Muscle layer of colon (tissue), 2 donors: ENCODE measurements at regions not wholly inside any gene's neighbourhood (a gene's known extent, or its start where the extent isn't known, plus 50 kb on each side); places are given as distances from the start of the nearest gene placed in this dataset.

ENCODE experiments used
- H3K27ac ChIP-seq: one replicate; pipeline ENCODE4 v1.7.0; 2013; ENCODE audit warnings: low read depth, mild to moderate bottlenecking, low read length, moderate library complexity
- H3K27me3 ChIP-seq, 2 donors: one replicate each; pipeline ENCODE4 v1.7.0; 2013; ENCODE audit warnings: low read length in 2 of 2, mild to moderate bottlenecking in 2 of 2; ENCODE audit not compliant: insufficient read depth in 2 of 2, control insufficient read depth in 1 of 2
- H3K36me3 ChIP-seq: one replicate; pipeline ENCODE4 v1.7.0; 2013; ENCODE audit warnings: mild to moderate bottlenecking, low read length; ENCODE audit not compliant: insufficient read depth
- H3K4me1 ChIP-seq: one replicate; pipeline ENCODE4 v1.7.0; 2013; ENCODE audit warnings: mild to moderate bottlenecking, low read length; ENCODE audit not compliant: insufficient read depth
- H3K4me3 ChIP-seq, 2 donors: one replicate each; pipeline ENCODE4 v1.7.0; 2013; ENCODE audit warnings: low read length in 2 of 2, low read depth in 1 of 2, mild to moderate bottlenecking in 1 of 2, moderate library complexity in 1 of 2
- H3K9ac ChIP-seq: one replicate; pipeline ENCODE4 v1.7.0; 2013; ENCODE audit warnings: low read length
- H3K9me3 ChIP-seq: one replicate; pipeline ENCODE4 v1.7.0; 2013; ENCODE audit warnings: mild to moderate bottlenecking, low read length
- donor health status: abdominal sarcoma.
- donor health status: Adenocarcinoma of cecum.

DNA sequence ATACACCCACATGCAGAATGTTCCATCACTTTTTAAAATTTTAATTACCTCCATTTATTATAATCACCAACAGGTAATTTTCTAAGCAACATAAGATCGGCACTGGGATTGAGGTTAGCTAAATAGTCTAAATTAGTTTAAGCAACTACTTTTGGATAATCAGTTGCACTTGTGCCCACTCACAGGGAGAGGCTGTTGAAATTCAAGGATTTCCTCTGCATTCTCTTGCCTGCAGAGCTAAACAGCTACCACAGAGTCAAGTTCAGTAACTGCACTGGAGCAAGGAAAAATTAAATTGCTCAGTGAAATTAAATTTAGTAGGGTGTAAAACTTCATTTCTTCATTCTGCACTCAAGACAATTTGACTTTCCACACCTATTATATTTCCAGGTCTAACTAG is 120.7 kb upstream of the CCDC28A start:
- no peaks in the 10 kb centered on the region for H3K9me3 ChIP-seq
- no peaks in the 10 kb centered on the region for H3K27me3 ChIP-seq
- no peaks in the 10 kb centered on the region for H3K36me3 ChIP-seq
- H3K4me3 ChIP-seq: no peak overlapping the region
- H3K9ac ChIP-seq: no peak overlapping the region
- no peaks in the 10 kb centered on the region for H3K4me1 ChIP-seq
- H3K27ac ChIP-seq: no peak overlapping the region

DNA sequence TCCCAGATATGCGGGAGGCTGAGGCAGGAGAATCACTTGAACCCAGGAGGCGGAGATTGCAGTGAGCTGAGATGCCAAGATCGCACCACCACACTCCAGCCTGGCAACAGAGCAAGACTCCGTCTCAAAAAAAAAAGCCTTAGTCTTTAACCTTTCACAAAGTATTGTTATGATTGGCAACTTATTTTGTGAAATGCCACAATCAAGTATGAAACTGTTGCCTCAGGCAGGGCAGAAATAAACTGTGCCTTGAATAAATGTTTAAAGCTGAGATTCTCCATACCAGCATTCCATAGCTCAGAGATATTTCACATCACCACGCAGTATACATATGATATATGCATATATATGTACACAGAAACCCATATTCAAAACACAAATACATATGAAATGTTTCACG is 120.1 kb upstream of the CCDC28A start:
- Histone ChIP-seq H3K4me3 (no peak overlapping the region), H3K27ac (no peak overlapping the region), H3K4me1 (no peaks in the 10 kb centered on the region), H3K9ac (no peak overlapping the region), H3K36me3 (no peaks in the 10 kb centered on the region), H3K27me3 (no peaks in the 10 kb centered on the region), H3K9me3 (no peaks in the 10 kb centered on the region)

DNA sequence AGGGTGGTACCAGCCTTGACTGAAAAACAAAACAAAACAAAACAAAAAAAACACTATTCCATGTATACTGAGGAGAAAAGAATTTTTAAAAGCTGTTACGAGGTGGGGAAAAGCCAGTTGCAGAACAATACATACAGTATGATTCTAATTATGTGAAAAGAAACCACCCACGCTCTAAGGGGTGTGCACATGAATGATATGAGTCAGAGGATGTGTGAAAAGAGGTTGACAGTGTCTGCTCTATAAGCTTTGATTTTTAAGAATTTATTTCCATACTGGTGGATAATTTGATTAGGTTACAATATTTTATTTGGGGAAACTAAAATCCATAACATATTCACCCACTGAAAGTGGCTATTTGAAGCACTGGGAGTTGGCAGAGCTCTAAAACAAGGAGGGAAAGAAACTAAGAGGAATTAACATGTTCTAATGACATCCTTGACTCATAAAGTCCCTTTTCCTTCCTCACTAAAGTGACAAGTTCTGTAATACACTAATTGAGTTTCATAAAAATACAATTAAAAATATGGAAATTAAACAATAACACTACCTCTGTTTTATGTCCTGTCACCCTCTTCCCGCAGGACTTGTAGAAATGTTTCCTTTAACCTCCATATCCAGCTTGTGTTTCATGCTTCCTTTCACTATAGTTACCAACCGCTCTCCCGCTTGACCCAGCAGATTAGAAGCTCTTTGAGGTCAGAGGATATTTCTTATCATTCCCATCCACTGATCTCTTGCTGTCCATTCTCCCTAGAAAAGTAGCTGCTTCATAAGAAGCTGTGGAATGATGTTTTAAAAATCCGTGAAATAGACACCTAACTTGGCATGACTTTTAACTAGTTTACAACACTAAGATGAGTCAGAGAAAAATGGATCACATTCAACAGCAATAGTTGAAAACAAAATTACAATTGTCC is 118.6 kb upstream of the CCDC28A start:
- Histone ChIP-seq H3K27ac (no peak overlapping the region), H3K4me3 (no peak overlapping the region), H3K9me3 (no peaks in the 10 kb centered on the region), H3K9ac (no peak overlapping the region), H3K36me3 (no peaks in the 10 kb centered on the region), H3K4me1 (no peaks in the 10 kb centered on the region), H3K27me3 (no peaks in the 10 kb centered on the region)

DNA sequence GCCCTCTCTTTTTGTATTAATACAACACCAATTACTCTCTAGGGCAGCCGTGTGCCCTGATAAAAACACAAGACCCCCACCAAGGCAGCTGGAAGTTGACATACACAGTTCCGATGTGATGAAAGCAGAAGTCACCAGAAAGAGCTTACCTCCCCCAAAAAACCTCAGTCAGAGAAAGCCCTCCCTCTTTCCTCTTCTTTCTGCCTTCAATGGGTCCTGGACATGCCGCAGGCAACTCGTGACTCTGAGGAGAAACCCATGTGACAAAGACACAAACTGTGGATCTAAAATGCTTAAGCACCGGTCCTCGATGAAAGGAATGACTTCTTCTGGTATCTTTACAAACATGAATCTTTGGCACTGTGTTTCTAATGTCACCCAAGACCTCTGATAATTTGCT is 117.7 kb upstream of the CCDC28A start:
- no peak overlapping the region for H3K27ac ChIP-seq

DNA sequence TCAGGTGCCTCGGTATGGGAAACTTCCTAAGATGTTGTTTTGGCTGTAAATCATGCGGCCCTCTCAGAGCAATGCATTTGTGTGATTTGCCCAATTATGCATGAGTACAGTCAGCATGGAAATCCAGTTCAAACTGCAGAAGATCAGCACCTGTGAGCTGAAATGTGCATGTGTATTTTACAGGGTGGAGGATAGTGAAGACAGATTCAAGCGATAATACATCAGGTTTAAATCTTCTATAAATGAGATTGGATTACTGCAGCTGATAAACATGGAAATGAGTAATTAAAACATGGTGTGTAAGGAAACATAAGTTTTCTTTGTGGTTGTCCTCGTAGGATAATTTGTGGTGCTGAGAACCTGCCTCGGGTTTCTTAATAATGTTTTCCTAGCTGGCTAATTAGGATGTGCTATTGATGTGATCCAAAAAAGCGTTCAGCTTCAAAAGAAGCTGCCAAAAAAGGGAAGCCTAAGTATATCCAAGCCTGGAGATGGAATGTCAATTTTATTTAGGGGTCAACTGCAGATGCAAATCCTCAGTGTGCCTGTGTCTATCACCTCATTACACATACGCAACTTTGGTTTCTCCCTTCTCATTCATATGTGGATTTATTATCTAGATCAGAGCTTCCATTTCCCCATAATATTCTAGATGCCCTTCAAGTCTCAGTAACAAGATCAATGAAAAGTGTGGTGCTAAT is 117.1 kb upstream of the CCDC28A start:
- Histone ChIP-seq H3K4me1 (no peaks in the 10 kb centered on the region), H3K9ac (no peak overlapping the region), H3K4me3 (no peak overlapping the region), H3K27me3 (no peaks in the 10 kb centered on the region), H3K36me3 (no peaks in the 10 kb centered on the region), H3K27ac (no peak overlapping the region), H3K9me3 (no peaks in the 10 kb centered on the region)

More for the DNA sequence above, 117.7 kb upstream of the CCDC28A start:
- no peaks in the 10 kb centered on the region for H3K4me1 ChIP-seq
- H3K4me3 ChIP-seq: no peak overlapping the region
- no peaks in the 10 kb centered on the region for H3K27me3 ChIP-seq
- H3K36me3 ChIP-seq: no peaks in the 10 kb centered on the region
- no peak overlapping the region for H3K9ac ChIP-seq
- no peaks in the 10 kb centered on the region for H3K9me3 ChIP-seq

DNA sequence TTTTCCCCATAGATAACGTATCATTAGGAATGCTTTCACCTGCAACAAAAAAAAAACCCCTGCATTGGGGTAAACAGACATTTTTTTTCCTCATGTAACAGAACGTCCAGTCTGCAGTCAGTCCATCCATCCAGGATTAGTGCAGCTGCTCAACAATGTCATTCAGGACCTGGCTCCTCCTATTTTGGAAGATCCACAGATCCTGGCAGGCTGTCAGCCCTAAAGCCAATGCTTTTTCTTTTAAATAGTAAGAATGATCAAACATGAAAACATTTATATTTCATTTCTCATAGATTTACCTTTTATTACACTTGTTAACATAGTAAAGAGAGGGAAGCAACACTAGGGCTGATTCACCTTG is 116.5 kb upstream of the CCDC28A start:
- Histone ChIP-seq H3K9ac (no peak overlapping the region), H3K27me3 (no peaks in the 10 kb centered on the region), H3K27ac (no peak overlapping the region), H3K4me3 (no peak overlapping the region), H3K9me3 (no peaks in the 10 kb centered on the region), H3K36me3 (no peaks in the 10 kb centered on the region), H3K4me1 (no peaks in the 10 kb centered on the region)

DNA sequence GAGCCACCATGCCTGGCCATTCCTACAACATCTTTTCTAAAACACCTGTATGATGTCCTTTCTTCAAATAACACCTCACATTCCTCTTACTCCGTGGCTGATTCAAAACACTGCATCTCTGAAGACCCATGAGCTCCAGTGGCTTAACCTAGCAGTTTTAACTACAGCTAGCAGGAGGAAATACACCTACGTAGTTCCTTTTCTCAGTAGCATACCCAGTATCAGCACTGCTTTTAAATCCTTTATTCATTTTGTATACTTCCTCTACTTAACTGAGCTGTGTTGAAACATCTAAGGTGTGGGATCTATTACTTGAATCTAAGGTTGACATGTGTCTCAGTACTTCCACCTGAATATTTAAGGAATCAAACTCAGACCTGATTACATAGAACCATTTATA is 113.6 kb upstream of the CCDC28A start:
- Histone ChIP-seq H3K27ac (no peak overlapping the region), H3K27me3 (no peaks in the 10 kb centered on the region)

DNA sequence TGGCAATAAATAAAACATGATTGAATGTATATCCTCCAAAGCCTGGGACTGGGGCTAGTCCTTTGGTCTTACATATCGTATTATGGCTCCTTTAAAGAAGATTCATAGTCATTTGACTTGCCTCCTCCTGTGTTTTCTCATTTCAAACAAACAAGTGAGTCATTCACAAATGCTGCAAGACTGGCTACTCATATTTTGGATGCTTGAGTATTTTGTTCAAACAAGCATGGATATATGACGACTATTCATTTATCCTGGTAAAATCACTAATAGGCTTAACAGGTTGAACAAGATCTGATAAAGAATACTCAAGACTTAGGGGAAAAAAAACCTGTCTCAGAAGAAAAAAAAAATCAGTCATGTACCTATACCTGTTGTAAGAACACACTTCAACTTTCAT is 111.1 kb upstream of the CCDC28A start:
- H3K9me3 ChIP-seq: no peaks in the 10 kb centered on the region
- H3K27ac ChIP-seq: no peak overlapping the region
- H3K9ac ChIP-seq: no peak overlapping the region
- H3K36me3 ChIP-seq: no peaks in the 10 kb centered on the region
- no peak overlapping the region for H3K4me3 ChIP-seq
- no peaks in the 10 kb centered on the region for H3K4me1 ChIP-seq
- no peaks in the 10 kb centered on the region for H3K27me3 ChIP-seq

More for the DNA sequence above, 113.6 kb upstream of the CCDC28A start:
- H3K9ac ChIP-seq: no peak overlapping the region
- H3K4me3 ChIP-seq: no peak overlapping the region
- H3K4me1 ChIP-seq: no peaks in the 10 kb centered on the region
- no peaks in the 10 kb centered on the region for H3K9me3 ChIP-seq
- no peaks in the 10 kb centered on the region for H3K36me3 ChIP-seq

DNA sequence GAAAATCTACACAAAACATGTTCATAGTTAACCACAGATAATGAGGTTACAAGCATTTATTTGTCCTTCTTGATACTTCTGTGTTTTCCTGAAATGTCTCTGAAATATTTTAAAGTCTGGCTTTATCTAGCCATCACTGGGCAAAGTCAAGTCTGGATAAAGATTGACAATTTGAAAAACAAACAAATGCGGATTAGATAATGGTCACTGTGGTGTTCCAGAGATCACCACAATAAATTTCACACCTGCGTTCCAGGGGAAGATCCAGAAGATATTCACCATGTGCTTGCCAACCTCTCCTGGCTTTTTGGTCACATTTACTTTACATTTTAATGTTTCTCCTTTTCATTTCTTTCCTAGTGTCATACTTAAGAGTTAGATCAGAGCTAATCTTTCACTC is 109.7 kb upstream of the CCDC28A start:
- H3K27me3 ChIP-seq: no peaks in the 10 kb centered on the region
- H3K36me3 ChIP-seq: no peaks in the 10 kb centered on the region
- no peak overlapping the region for H3K4me3 ChIP-seq
- no peak overlapping the region for H3K9ac ChIP-seq
- H3K4me1 ChIP-seq: no peaks in the 10 kb centered on the region
- H3K27ac ChIP-seq: no peak overlapping the region
- no peaks in the 10 kb centered on the region for H3K9me3 ChIP-seq

DNA sequence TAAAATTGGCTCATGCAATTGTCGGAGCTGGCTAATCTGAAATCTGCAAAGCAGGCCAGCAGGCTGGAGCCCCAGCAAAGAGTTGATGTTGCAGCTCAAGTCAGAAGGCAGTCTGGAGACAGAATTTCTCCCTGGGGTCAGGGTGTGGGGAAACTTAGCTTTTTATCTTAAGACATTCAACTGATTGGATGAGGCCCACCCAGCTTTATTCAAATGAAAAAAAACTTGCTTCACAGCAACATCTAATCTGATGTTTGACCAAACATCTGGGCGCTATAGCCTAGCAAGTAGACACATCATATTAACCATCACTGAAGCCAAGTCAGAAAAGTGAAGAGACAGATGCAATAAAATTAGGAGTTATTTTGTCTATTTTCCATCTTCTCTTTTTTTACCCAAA is 108.8 kb upstream of the CCDC28A start:
- no peaks in the 10 kb centered on the region for H3K27me3 ChIP-seq
- no peak overlapping the region for H3K9ac ChIP-seq
- no peaks in the 10 kb centered on the region for H3K36me3 ChIP-seq
- no peak overlapping the region for H3K4me3 ChIP-seq
- no peaks in the 10 kb centered on the region for H3K9me3 ChIP-seq
- H3K4me1 ChIP-seq: no peaks in the 10 kb centered on the region
- H3K27ac ChIP-seq: no peak overlapping the region

DNA sequence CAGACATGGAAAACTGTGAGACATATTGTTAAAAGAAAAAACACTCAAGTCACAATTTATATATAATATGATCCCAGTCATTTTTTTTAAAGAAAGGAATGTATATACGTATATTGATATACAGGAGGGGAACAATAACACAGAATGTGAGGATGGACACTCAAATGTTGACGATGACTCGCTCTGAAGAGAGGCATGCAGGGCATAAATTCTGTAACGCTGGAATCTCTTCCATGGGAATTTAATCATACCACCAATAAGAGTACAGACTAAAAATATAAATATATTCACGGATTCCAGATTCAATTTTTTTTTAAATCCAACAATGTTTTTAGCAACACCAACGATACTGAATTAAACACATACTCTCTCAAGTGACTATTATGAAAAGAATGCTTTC is 106.9 kb upstream of the CCDC28A start:
- no peaks in the 10 kb centered on the region for H3K9me3 ChIP-seq

More for the DNA sequence above, 106.9 kb upstream of the CCDC28A start:
- Histone ChIP-seq H3K27me3 (no peaks in the 10 kb centered on the region), H3K4me3 (no peak overlapping the region), H3K36me3 (no peaks in the 10 kb centered on the region), H3K4me1 (no peaks in the 10 kb centered on the region), H3K9ac (no peak overlapping the region), H3K27ac (no peak overlapping the region)
